Central memory CD8-positive, alpha-beta T cell (primary cell): ENCODE measurements at regions not wholly inside any gene's neighbourhood (a gene's known extent, or its start where the extent isn't known, plus 50 kb on each side); places are given as distances from the start of the nearest gene placed in this dataset.
"Not testable (repeated sequence)": the region's sequence is repeated elsewhere in the genome, so short reads cannot be mapped to it uniquely, and the experiment has no call there.

Experiments
- ATAC-seq: fragments of 150-1000 bp; cut with Tn5 transposase; replicated peaks from 2 replicates; pipeline ENCODE4 v1.10.0; 2022; ENCODE audit warnings: mild to moderate bottlenecking, moderate FRiP score, moderate number of reproducible peaks; ENCODE audit not compliant: poor library complexity, severe bottlenecking; ENCODE audit errors: extremely low read depth
- DNase-seq, 2 donors: peaks; one replicate each; pipeline ENCODE4 v3.0.0; 2021; ENCODE audit warnings: low spot score in 2 of 2
- H3K27ac Mint-ChIP-seq: one replicate; pipeline ENCODE4 v1.8.0; 2022; ENCODE audit warnings: low read depth, mild to moderate bottlenecking, moderate library complexity, mixed read lengths
- H3K27me3 Mint-ChIP-seq: one replicate; pipeline ENCODE4 v1.8.0; 2022; ENCODE audit warnings: mixed read lengths
- H3K36me3 Mint-ChIP-seq: one replicate; pipeline ENCODE4 v1.8.0; 2022; ENCODE audit warnings: mild to moderate bottlenecking, moderate library complexity, mixed read lengths; ENCODE audit not compliant: insufficient read depth
- H3K4me1 Mint-ChIP-seq: one replicate; pipeline ENCODE4 v1.8.0; 2022; ENCODE audit warnings: mixed read lengths
- H3K4me3 Mint-ChIP-seq: one replicate; pipeline ENCODE4 v1.8.0; 2022; ENCODE audit warnings: mild to moderate bottlenecking, moderate library complexity, mixed read lengths
- H3K9me3 Mint-ChIP-seq: one replicate; pipeline ENCODE4 v1.8.0; 2022; ENCODE audit warnings: mixed read lengths

- Mint-ChIP-seq H3K4me3 (no peak overlapping the region), H3K9me3 (no peaks in the 10 kb centered on the region), H3K27ac (no peak overlapping the region), H3K27me3 (peaks cover 71% of the 10 kb centered on the region), H3K4me1 (no peaks in the 10 kb centered on the region), H3K36me3 (peaks cover 2% of the 10 kb centered on the region)
- ATAC-seq = no peak
- DNase-seq = no peak
Measured at GRCh38 chr7:29619111-29619510, 55.5 kb downstream of the PRR15 start.

- ATAC-seq = no peak
- peaks cover 71% of the 10 kb centered on the region for H3K27me3 Mint-ChIP-seq
Measured at GRCh38 chr7:29619848-29620555, 56.4 kb downstream of the PRR15 start.

GRCh38 chr7:29620556-29620930 lies 56.9 kb downstream of the PRR15 start:
- Mint-ChIP-seq H3K27ac (no peak overlapping the region), H3K27me3 (peaks cover 71% of the 10 kb centered on the region), H3K36me3 (peaks cover 2% of the 10 kb centered on the region), H3K4me1 (no peaks in the 10 kb centered on the region), H3K9me3 (no peaks in the 10 kb centered on the region), H3K4me3 (no peak overlapping the region)
- ATAC-seq (no peak), DNase-seq (no peak)

More at GRCh38 chr7:29619848-29620555, 56.4 kb downstream of the PRR15 start:
- no peak overlapping the region for H3K27ac Mint-ChIP-seq
- H3K36me3 Mint-ChIP-seq = peaks cover 2% of the 10 kb centered on the region
- H3K4me1 Mint-ChIP-seq = no peaks in the 10 kb centered on the region
- no peak for DNase-seq
- no peak overlapping the region for H3K4me3 Mint-ChIP-seq
- H3K9me3 Mint-ChIP-seq = no peaks in the 10 kb centered on the region

- Mint-ChIP-seq H3K36me3 (peaks cover 2% of the 10 kb centered on the region), H3K4me3 (no peak overlapping the region), H3K4me1 (no peaks in the 10 kb centered on the region), H3K27me3 (peaks cover 69% of the 10 kb centered on the region), H3K27ac (no peak overlapping the region), H3K9me3 (no peaks in the 10 kb centered on the region)
- ATAC-seq = no peak
- no peak for DNase-seq
Measured at GRCh38 chr7:29622335-29623265, 59.0 kb downstream of the PRR15 start.

- no peaks in the 10 kb centered on the region for H3K4me1 Mint-ChIP-seq
- no peaks in the 10 kb centered on the region for H3K9me3 Mint-ChIP-seq
- no peak overlapping the region for H3K27ac Mint-ChIP-seq
- peaks cover 2% of the 10 kb centered on the region for H3K36me3 Mint-ChIP-seq
- ATAC-seq (no peak), DNase-seq (no peak)
- H3K27me3 Mint-ChIP-seq = peaks cover 70% of the 10 kb centered on the region
- no peak overlapping the region for H3K4me3 Mint-ChIP-seq
Measured at GRCh38 chr7:29623973-29624372, 60.3 kb downstream of the PRR15 start.

GRCh38 chr7:29626730-29627129 lies 63.1 kb downstream of the PRR15 start:
- Mint-ChIP-seq H3K27me3 (peaks cover 65% of the 10 kb centered on the region), H3K27ac (no peak overlapping the region), H3K4me3 (no peak overlapping the region), H3K36me3 (no peaks in the 10 kb centered on the region), H3K4me1 (no peaks in the 10 kb centered on the region), H3K9me3 (no peaks in the 10 kb centered on the region)
- DNase-seq (no peak), ATAC-seq (no peak)

- DNase-seq = no peak
- Mint-ChIP-seq H3K4me3 (no peak overlapping the region), H3K9me3 (no peaks in the 10 kb centered on the region), H3K4me1 (no peaks in the 10 kb centered on the region), H3K27me3 (peaks cover 65% of the 10 kb centered on the region), H3K36me3 (no peaks in the 10 kb centered on the region), H3K27ac (no peak overlapping the region)
- no peak for ATAC-seq
Measured at GRCh38 chr7:29627631-29628030, 64.0 kb downstream of the PRR15 start.

GRCh38 chr7:29629507-29629906 lies 65.9 kb downstream of the PRR15 start:
- ATAC-seq = no peak

GRCh38 chr7:29635067-29636008 lies 71.7 kb downstream of the PRR15 start:
- not testable (repeated sequence) for H3K4me1 Mint-ChIP-seq, H3K36me3 Mint-ChIP-seq, H3K9me3 Mint-ChIP-seq, H3K27me3 Mint-ChIP-seq, H3K4me3 Mint-ChIP-seq, ATAC-seq, DNase-seq, H3K27ac Mint-ChIP-seq

More at GRCh38 chr7:29629507-29629906, 65.9 kb downstream of the PRR15 start:
- Mint-ChIP-seq H3K4me1 (no peaks in the 10 kb centered on the region), H3K27me3 (peaks cover 61% of the 10 kb centered on the region), H3K9me3 (no peaks in the 10 kb centered on the region), H3K27ac (no peak overlapping the region), H3K36me3 (no peaks in the 10 kb centered on the region), H3K4me3 (no peak overlapping the region)
- DNase-seq = no peak

- no peak overlapping the region for H3K27ac Mint-ChIP-seq
- ATAC-seq = no peak
- no peak overlapping the region for H3K4me3 Mint-ChIP-seq
- DNase-seq = no peak
- no peaks in the 10 kb centered on the region for H3K36me3 Mint-ChIP-seq
- no peaks in the 10 kb centered on the region for H3K9me3 Mint-ChIP-seq
- H3K4me1 Mint-ChIP-seq = no peaks in the 10 kb centered on the region
- H3K27me3 Mint-ChIP-seq = peaks cover 7% of the 10 kb centered on the region
Measured at GRCh38 chr7:29636009-29636351, 72.3 kb downstream of the PRR15 start.

GRCh38 chr7:29637374-29637773 lies 73.7 kb downstream of the PRR15 start:
- no peak for DNase-seq
- H3K4me3 Mint-ChIP-seq = no peak overlapping the region
- H3K9me3 Mint-ChIP-seq = no peaks in the 10 kb centered on the region
- no peak overlapping the region for H3K27ac Mint-ChIP-seq
- H3K4me1 Mint-ChIP-seq = no peaks in the 10 kb centered on the region
- H3K36me3 Mint-ChIP-seq = no peaks in the 10 kb centered on the region
- ATAC-seq = no peak
- peaks cover 17% of the 10 kb centered on the region for H3K27me3 Mint-ChIP-seq

- H3K4me1 Mint-ChIP-seq, H3K4me3 Mint-ChIP-seq, H3K27ac Mint-ChIP-seq, H3K27me3 Mint-ChIP-seq, H3K9me3 Mint-ChIP-seq, H3K36me3 Mint-ChIP-seq, DNase-seq, ATAC-seq: not testable (repeated sequence)
Measured at GRCh38 chr7:29638841-29639240, 75.2 kb downstream of the PRR15 start.
